ENCODE measurements at regions not wholly inside any gene's neighbourhood (a gene's known extent, or its start where the extent isn't known, plus 50 kb on each side); places are given as distances from the start of the nearest gene placed in this dataset.

DNA sequence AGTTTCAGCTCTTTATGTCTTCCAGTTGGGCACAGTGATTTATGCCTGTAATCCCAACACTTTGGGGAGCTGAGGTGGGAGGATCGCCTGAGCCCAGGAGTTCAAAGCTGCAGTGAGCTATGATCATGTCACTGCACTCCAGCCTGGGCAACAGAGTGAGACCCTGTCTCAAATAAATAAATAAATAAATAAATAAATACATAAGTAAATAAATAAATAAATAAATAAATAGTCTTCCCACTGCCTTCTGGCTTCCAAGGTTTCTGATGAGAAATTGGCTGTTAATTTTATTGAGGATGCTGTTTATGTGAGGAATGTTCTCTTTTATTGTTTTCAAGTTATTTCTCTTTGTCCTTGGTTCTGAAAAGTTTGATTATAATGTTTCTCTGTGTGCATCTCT lies 1507.6 kb upstream of the GOT2 start:
- TF ChIP-seq, protein P1, sequence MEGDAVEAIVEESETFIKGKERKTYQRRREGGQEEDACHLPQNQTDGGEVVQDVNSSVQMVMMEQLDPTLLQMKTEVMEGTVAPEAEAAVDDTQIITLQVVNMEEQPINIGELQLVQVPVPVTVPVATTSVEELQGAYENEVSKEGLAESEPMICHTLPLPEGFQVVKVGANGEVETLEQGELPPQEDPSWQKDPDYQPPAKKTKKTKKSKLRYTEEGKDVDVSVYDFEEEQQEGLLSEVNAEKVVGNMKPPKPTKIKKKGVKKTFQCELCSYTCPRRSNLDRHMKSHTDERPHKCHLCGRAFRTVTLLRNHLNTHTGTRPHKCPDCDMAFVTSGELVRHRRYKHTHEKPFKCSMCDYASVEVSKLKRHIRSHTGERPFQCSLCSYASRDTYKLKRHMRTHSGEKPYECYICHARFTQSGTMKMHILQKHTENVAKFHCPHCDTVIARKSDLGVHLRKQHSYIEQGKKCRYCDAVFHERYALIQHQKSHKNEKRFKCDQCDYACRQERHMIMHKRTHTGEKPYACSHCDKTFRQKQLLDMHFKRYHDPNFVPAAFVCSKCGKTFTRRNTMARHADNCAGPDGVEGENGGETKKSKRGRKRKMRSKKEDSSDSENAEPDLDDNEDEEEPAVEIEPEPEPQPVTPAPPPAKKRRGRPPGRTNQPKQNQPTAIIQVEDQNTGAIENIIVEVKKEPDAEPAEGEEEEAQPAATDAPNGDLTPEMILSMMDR (IDR thresholded peaks at IDR 0.05): no peak
- TF ChIP-seq POLR2A (IDR thresholded peaks at IDR 0.05): no peak
